Activated naive CD4-positive, alpha-beta T cell treated with anti-CD3 and anti-CD28 coated beads, Interleukin-2, amount 50 U/mL, for 24 hours (primary cell): ENCODE measurements at regions not wholly inside any gene's neighbourhood (a gene's known extent, or its start where the extent isn't known, plus 50 kb on each side); places are given as distances from the start of the nearest gene placed in this dataset.

ENCODE experiments used
- H3K27ac Mint-ChIP-seq: one replicate; pipeline ENCODE4 v1.8.0; 2021; ENCODE audit warnings: mild to moderate bottlenecking, mixed read lengths
- H3K27me3 Mint-ChIP-seq: one replicate; pipeline ENCODE4 v1.8.0; 2021; ENCODE audit warnings: mixed read lengths
- H3K36me3 Mint-ChIP-seq: one replicate; pipeline ENCODE4 v1.8.0; 2021; ENCODE audit warnings: mixed read lengths
- H3K4me1 Mint-ChIP-seq: one replicate; pipeline ENCODE4 v1.8.0; 2021; ENCODE audit warnings: mixed read lengths
- H3K4me3 Mint-ChIP-seq: one replicate; pipeline ENCODE4 v1.8.0; 2021; ENCODE audit warnings: mild to moderate bottlenecking, mixed read lengths
- H3K9me3 Mint-ChIP-seq: one replicate; pipeline ENCODE4 v1.8.0; 2021; ENCODE audit warnings: mixed read lengths

GRCh38 chr13:105069106-105069505 lies 1466.4 kb downstream of the EFNB2 start:
- no peaks in the 10 kb centered on the region for H3K27me3 Mint-ChIP-seq
- no peak overlapping the region for H3K27ac Mint-ChIP-seq
- no peaks in the 10 kb centered on the region for H3K9me3 Mint-ChIP-seq
- no peaks in the 10 kb centered on the region for H3K4me1 Mint-ChIP-seq
- no peaks in the 10 kb centered on the region for H3K36me3 Mint-ChIP-seq
- H3K4me3 Mint-ChIP-seq = no peak overlapping the region

- Mint-ChIP-seq H3K4me3 (no peak overlapping the region), H3K4me1 (no peaks in the 10 kb centered on the region), H3K36me3 (no peaks in the 10 kb centered on the region), H3K27me3 (no peaks in the 10 kb centered on the region), H3K9me3 (no peaks in the 10 kb centered on the region), H3K27ac (no peak overlapping the region)
Observed at GRCh38 chr13:105063676-105064075, 1471.8 kb downstream of the EFNB2 start.

- Mint-ChIP-seq H3K4me1 (no peaks in the 10 kb centered on the region), H3K36me3 (no peaks in the 10 kb centered on the region), H3K4me3 (no peak overlapping the region), H3K27me3 (no peaks in the 10 kb centered on the region), H3K9me3 (no peaks in the 10 kb centered on the region), H3K27ac (no peak overlapping the region)
Observed at GRCh38 chr13:105059786-105060185, 1475.7 kb downstream of the EFNB2 start.

- H3K27ac Mint-ChIP-seq = no peak overlapping the region
- H3K27me3 Mint-ChIP-seq = no peaks in the 10 kb centered on the region
- no peaks in the 10 kb centered on the region for H3K9me3 Mint-ChIP-seq
- H3K4me3 Mint-ChIP-seq = no peak overlapping the region
- H3K36me3 Mint-ChIP-seq = no peaks in the 10 kb centered on the region
- no peaks in the 10 kb centered on the region for H3K4me1 Mint-ChIP-seq
Observed at GRCh38 chr13:105058517-105058916, 1476.9 kb downstream of the EFNB2 start.

GRCh38 chr13:105052711-105053110 lies 1482.8 kb downstream of the EFNB2 start:
- no peak overlapping the region for H3K27ac Mint-ChIP-seq
- no peaks in the 10 kb centered on the region for H3K4me1 Mint-ChIP-seq
- no peaks in the 10 kb centered on the region for H3K9me3 Mint-ChIP-seq
- no peaks in the 10 kb centered on the region for H3K36me3 Mint-ChIP-seq
- H3K27me3 Mint-ChIP-seq = peaks cover 3% of the 10 kb centered on the region
- no peak overlapping the region for H3K4me3 Mint-ChIP-seq

GRCh38 chr13:105050686-105051085 lies 1484.8 kb downstream of the EFNB2 start:
- H3K27ac Mint-ChIP-seq = no peak overlapping the region
- no peaks in the 10 kb centered on the region for H3K4me1 Mint-ChIP-seq
- H3K27me3 Mint-ChIP-seq = peaks cover 3% of the 10 kb centered on the region
- H3K9me3 Mint-ChIP-seq = no peaks in the 10 kb centered on the region
- H3K4me3 Mint-ChIP-seq = no peak overlapping the region
- no peaks in the 10 kb centered on the region for H3K36me3 Mint-ChIP-seq

GRCh38 chr13:105048677-105049076 lies 1486.8 kb downstream of the EFNB2 start:
- no peaks in the 10 kb centered on the region for H3K9me3 Mint-ChIP-seq
- H3K4me1 Mint-ChIP-seq = no peaks in the 10 kb centered on the region

GRCh38 chr13:105047676-105048295 lies 1487.7 kb downstream of the EFNB2 start:
- Mint-ChIP-seq H3K9me3 (no peaks in the 10 kb centered on the region), H3K4me1 (no peaks in the 10 kb centered on the region), H3K27me3 (peaks cover 3% of the 10 kb centered on the region), H3K36me3 (no peaks in the 10 kb centered on the region), H3K4me3 (no peak overlapping the region), H3K27ac (no peak overlapping the region)

More at GRCh38 chr13:105048677-105049076, 1486.8 kb downstream of the EFNB2 start:
- H3K36me3 Mint-ChIP-seq = no peaks in the 10 kb centered on the region
- H3K4me3 Mint-ChIP-seq = no peak overlapping the region
- H3K27me3 Mint-ChIP-seq = peaks cover 3% of the 10 kb centered on the region
- no peak overlapping the region for H3K27ac Mint-ChIP-seq

- no peaks in the 10 kb centered on the region for H3K27me3 Mint-ChIP-seq
- H3K4me3 Mint-ChIP-seq = no peak overlapping the region
- no peaks in the 10 kb centered on the region for H3K4me1 Mint-ChIP-seq
- no peak overlapping the region for H3K27ac Mint-ChIP-seq
- no peaks in the 10 kb centered on the region for H3K36me3 Mint-ChIP-seq
- H3K9me3 Mint-ChIP-seq = no peaks in the 10 kb centered on the region
Observed at GRCh38 chr13:105037110-105037509, 1498.4 kb downstream of the EFNB2 start.

GRCh38 chr13:105035092-105035491 lies 1500.4 kb downstream of the EFNB2 start:
- no peaks in the 10 kb centered on the region for H3K36me3 Mint-ChIP-seq
- no peak overlapping the region for H3K4me3 Mint-ChIP-seq
- H3K4me1 Mint-ChIP-seq = no peaks in the 10 kb centered on the region

GRCh38 chr13:105033999-105034398 lies 1501.5 kb downstream of the EFNB2 start:
- no peaks in the 10 kb centered on the region for H3K36me3 Mint-ChIP-seq
- H3K4me3 Mint-ChIP-seq = no peak overlapping the region
- no peak overlapping the region for H3K27ac Mint-ChIP-seq
- H3K4me1 Mint-ChIP-seq = no peaks in the 10 kb centered on the region
- no peaks in the 10 kb centered on the region for H3K9me3 Mint-ChIP-seq
- H3K27me3 Mint-ChIP-seq = no peaks in the 10 kb centered on the region

More at GRCh38 chr13:105035092-105035491, 1500.4 kb downstream of the EFNB2 start:
- H3K9me3 Mint-ChIP-seq = no peaks in the 10 kb centered on the region
- no peak overlapping the region for H3K27ac Mint-ChIP-seq
- no peaks in the 10 kb centered on the region for H3K27me3 Mint-ChIP-seq

GRCh38 chr13:105031306-105031705 lies 1504.2 kb downstream of the EFNB2 start:
- Mint-ChIP-seq H3K27ac (no peak overlapping the region), H3K4me1 (no peaks in the 10 kb centered on the region), H3K4me3 (no peak overlapping the region), H3K27me3 (no peaks in the 10 kb centered on the region), H3K9me3 (no peaks in the 10 kb centered on the region), H3K36me3 (no peaks in the 10 kb centered on the region)

- no peak overlapping the region for H3K27ac Mint-ChIP-seq
- H3K27me3 Mint-ChIP-seq = no peaks in the 10 kb centered on the region
- H3K4me3 Mint-ChIP-seq = no peak overlapping the region
- H3K4me1 Mint-ChIP-seq = no peaks in the 10 kb centered on the region
- H3K36me3 Mint-ChIP-seq = no peaks in the 10 kb centered on the region
- no peaks in the 10 kb centered on the region for H3K9me3 Mint-ChIP-seq
Observed at GRCh38 chr13:105030851-105031250, 1504.6 kb downstream of the EFNB2 start.

- H3K27ac Mint-ChIP-seq = no peak overlapping the region
- no peaks in the 10 kb centered on the region for H3K36me3 Mint-ChIP-seq
- no peaks in the 10 kb centered on the region for H3K27me3 Mint-ChIP-seq
- peaks cover 9% of the 10 kb centered on the region for H3K9me3 Mint-ChIP-seq
- H3K4me1 Mint-ChIP-seq = no peaks in the 10 kb centered on the region
- no peak overlapping the region for H3K4me3 Mint-ChIP-seq
Observed at GRCh38 chr13:105019073-105019472, 1516.4 kb downstream of the EFNB2 start.

- no peaks in the 10 kb centered on the region for H3K36me3 Mint-ChIP-seq
- no peaks in the 10 kb centered on the region for H3K27me3 Mint-ChIP-seq
- H3K4me1 Mint-ChIP-seq = no peaks in the 10 kb centered on the region
- no peaks in the 10 kb centered on the region for H3K9me3 Mint-ChIP-seq
- no peak overlapping the region for H3K27ac Mint-ChIP-seq
- no peak overlapping the region for H3K4me3 Mint-ChIP-seq
Observed at GRCh38 chr13:105016266-105016665, 1519.2 kb downstream of the EFNB2 start.

GRCh38 chr13:105008604-105009003 lies 1526.9 kb downstream of the EFNB2 start:
- no peaks in the 10 kb centered on the region for H3K36me3 Mint-ChIP-seq
- no peaks in the 10 kb centered on the region for H3K27me3 Mint-ChIP-seq
- no peaks in the 10 kb centered on the region for H3K4me1 Mint-ChIP-seq
- H3K9me3 Mint-ChIP-seq = no peaks in the 10 kb centered on the region
- no peak overlapping the region for H3K4me3 Mint-ChIP-seq
- no peak overlapping the region for H3K27ac Mint-ChIP-seq

GRCh38 chr13:105007166-105007808 lies 1528.2 kb downstream of the EFNB2 start:
- H3K9me3 Mint-ChIP-seq = no peaks in the 10 kb centered on the region
- H3K27me3 Mint-ChIP-seq = no peaks in the 10 kb centered on the region
- no peak overlapping the region for H3K27ac Mint-ChIP-seq
- no peaks in the 10 kb centered on the region for H3K4me1 Mint-ChIP-seq
- H3K36me3 Mint-ChIP-seq = no peaks in the 10 kb centered on the region
- H3K4me3 Mint-ChIP-seq = no peak overlapping the region
